ENCODE measurements at regions not wholly inside any gene's neighbourhood (a gene's known extent, or its start where the extent isn't known, plus 50 kb on each side); places are given as distances from the start of the nearest gene placed in this dataset.

- H3K9me3 ChIP-seq (ENCODE audit: low read length) = no peaks in the 10 kb centered on the region
- TF ChIP-seq ATF7-NPFF (CRISPR knock-in tag; IDR thresholded peaks at IDR 0.05; ENCODE audit: low read depth) (no peak), ZNF326 (CRISPR knock-in tag; IDR thresholded peaks at IDR 0.05; ENCODE audit: borderline replicate concordance) (no peak)
- 12% methylated on average over 7 of the region's 7 CpGs for WGBS (ENCODE audit: low lambda C conversion rate)
- H3K27me3 ChIP-seq (ENCODE audit: control insufficient read depth in 1 of 2, insufficient read depth in 2 of 2, low read length in 2 of 2) = 0 out of 5 replicates have a peak, but pooled peaks cover 0 to 3% of the 10 kb centered on the region in 2 experiments
- in situ Hi-C loops (cut with HindIII; ENCODE audit: extremely low pct_ligation_motif_present, low pct_unique_long_range_greater_than_20kb) = no loop called here
- no peak overlapping the region for H2AFZ ChIP-seq (ENCODE audit: low read length)
- intact Hi-C loops (cut with micrococcal nuclease; ENCODE audit: unreplicated experiment) = no loop called here
- no peaks in the 10 kb centered on the region for H4K20me1 ChIP-seq (ENCODE audit: insufficient read depth, low read length)
- H3K36me3 ChIP-seq (replicated peaks in 1 of 2; ENCODE audit: control insufficient read depth in 1 of 2, insufficient read depth in 2 of 2, low read length in 2 of 2) = no peaks in the 10 kb centered on the region
- H3K4me1 ChIP-seq (ENCODE audit: insufficient read depth, low read length) = no peaks in the 10 kb centered on the region
- ChIA-PET CTCF (ENCODE audit: low intra/inter-chr PET ratio, low total read pairs) (no interaction called here), POLR2A (no interaction called here)
- no peak for DNase-seq (ENCODE audit: low spot score)
- no peak for ATAC-seq
- no peak overlapping the region for H3K4me2 ChIP-seq (ENCODE audit: low read depth, low read length)
- BruUV-seq (replicated peaks) = no TSS peak
- no peak overlapping the region for H3K27ac ChIP-seq (ENCODE audit: extremely low read length, insufficient read depth, low read length)
- H3K4me3 ChIP-seq (replicated peaks in 1 of 3; ENCODE audit: insufficient read depth in 1 of 3, low read depth in 2 of 3, low read length in 3 of 3) = no peak overlapping the region
- no peaks in the 10 kb centered on the region for H3K79me2 ChIP-seq (ENCODE audit: insufficient read depth, low read length)
- H3K9ac ChIP-seq (ENCODE audit: insufficient read depth, low read depth, low read length) = no peak overlapping the region
- no peak for FAIRE-seq
Measured at GRCh38 chr4:121457278-121457875, 76.6 kb upstream of the QRFPR start.

GRCh38 chr4:121455285-121455684 is 74.5 kb upstream of the QRFPR start:
- CTCF ChIA-PET (ENCODE audit: low intra/inter-chr PET ratio, low total read pairs) = no interaction called here
- TF ChIP-seq CEBPG (CRISPR knock-in tag; IDR thresholded peaks at IDR 0.05) (no peak), THAP9 (CRISPR knock-in tag; IDR thresholded peaks at IDR 0.05; ENCODE audit: borderline replicate concordance) (no peak), NR2C2 (CRISPR knock-in tag; IDR thresholded peaks at IDR 0.05; ENCODE audit: borderline replicate concordance) (no peak), CEBPZ (IDR thresholded peaks at IDR 0.05; ENCODE audit: low read length) (no peak), TRIM24 (CRISPR knock-in tag; IDR thresholded peaks at IDR 0.05) (no peak), ZNF121 (CRISPR knock-in tag; IDR thresholded peaks at IDR 0.05) (no peak), RXRB (CRISPR knock-in tag; IDR thresholded peaks at IDR 0.05; ENCODE audit: borderline replicate concordance) (no peak), CREM (IDR thresholded peaks at IDR 0.05) (no peak), CREM (CRISPR knock-in tag; IDR thresholded peaks at IDR 0.05) (no peak), CHD4 (IDR thresholded peaks at IDR 0.05; ENCODE audit: borderline replicate concordance, low read length) (no peak), TEAD2 (CRISPR knock-in tag; IDR thresholded peaks at IDR 0.05) (no peak), GFI1 (CRISPR knock-in tag; IDR thresholded peaks at IDR 0.05; ENCODE audit: borderline replicate concordance) (no peak)

More at GRCh38 chr4:121455285-121455684, 74.5 kb upstream of the QRFPR start:
- no peaks in the 10 kb centered on the region for H3K9me3 ChIP-seq (ENCODE audit: low read length)
- intact Hi-C loops (cut with micrococcal nuclease; ENCODE audit: unreplicated experiment) (no loop called here), in situ Hi-C loops (cut with HindIII; ENCODE audit: extremely low pct_ligation_motif_present, low pct_unique_long_range_greater_than_20kb) (no loop called here)
- FAIRE-seq (no peak), DNase-seq (ENCODE audit: low spot score) (no peak), ATAC-seq (no peak)
- no peak overlapping the region for H2AFZ ChIP-seq (ENCODE audit: low read length)
- H3K27ac ChIP-seq (ENCODE audit: extremely low read length, insufficient read depth, low read length) = no peak overlapping the region
- no peaks in the 10 kb centered on the region for H3K79me2 ChIP-seq (ENCODE audit: insufficient read depth, low read length)
- H3K36me3 ChIP-seq (replicated peaks in 1 of 2; ENCODE audit: control insufficient read depth in 1 of 2, insufficient read depth in 2 of 2, low read length in 2 of 2) = no peaks in the 10 kb centered on the region
- BruUV-seq (replicated peaks) = no TSS peak
- H3K4me1 ChIP-seq (ENCODE audit: insufficient read depth, low read length) = no peaks in the 10 kb centered on the region
- 0 out of 5 replicates have a peak, but pooled peaks cover 0 to 3% of the 10 kb centered on the region in 2 experiments for H3K27me3 ChIP-seq (ENCODE audit: control insufficient read depth in 1 of 2, insufficient read depth in 2 of 2, low read length in 2 of 2)
- H3K4me3 ChIP-seq (replicated peaks in 1 of 3; ENCODE audit: insufficient read depth in 1 of 3, low read depth in 2 of 3, low read length in 3 of 3) = no peak overlapping the region
- no peak overlapping the region for H3K4me2 ChIP-seq (ENCODE audit: low read depth, low read length)
- H4K20me1 ChIP-seq (ENCODE audit: insufficient read depth, low read length) = no peaks in the 10 kb centered on the region
- H3K9ac ChIP-seq (ENCODE audit: insufficient read depth, low read depth, low read length) = no peak overlapping the region
- POLR2A ChIA-PET = no interaction called here
- WGBS (ENCODE audit: low lambda C conversion rate) = 3% methylated on average over 3 of the region's 3 CpGs
